SW 1271 (cell line): ENCODE measurements at regions not wholly inside any gene's neighbourhood (a gene's known extent, or its start where the extent isn't known, plus 50 kb on each side); places are given as distances from the start of the nearest gene placed in this dataset.

Source experiments
- DNase-seq, 2 experiments: peaks; one replicate each; lab custom pipeline; 2025; lab: John Stamatoyannopoulos, UW

GRCh38 chr13:22505489-22505888 lies 675.3 kb upstream of the SGCG start:
- no peak for DNase-seq

GRCh38 chr13:22506096-22506691 lies 674.6 kb upstream of the SGCG start:
- no peak for DNase-seq

GRCh38 chr13:22517544-22517943 lies 663.2 kb upstream of the SGCG start:
- no peak for DNase-seq

GRCh38 chr13:22536851-22537250 lies 643.9 kb upstream of the SGCG start:
- DNase-seq = no peak

GRCh38 chr13:22538400-22538799 lies 642.4 kb upstream of the SGCG start:
- DNase-seq = no peak

- DNase-seq = no peak
Observed at GRCh38 chr13:22549126-22549525, 631.7 kb upstream of the SGCG start.

GRCh38 chr13:22561581-22561980 lies 619.2 kb upstream of the SGCG start:
- no peak for DNase-seq

- no peak for DNase-seq
Observed at GRCh38 chr13:22562116-22562515, 618.7 kb upstream of the SGCG start.

GRCh38 chr13:22563272-22563671 lies 617.5 kb upstream of the SGCG start:
- no peak for DNase-seq

- no peak for DNase-seq
Observed at GRCh38 chr13:22569811-22570210, 611.0 kb upstream of the SGCG start.

- no peak for DNase-seq
Observed at GRCh38 chr13:22589880-22590279, 590.9 kb upstream of the SGCG start.

GRCh38 chr13:22592515-22592914 lies 588.3 kb upstream of the SGCG start:
- DNase-seq = no peak

- no peak for DNase-seq
Observed at GRCh38 chr13:22594041-22594440, 586.7 kb upstream of the SGCG start.

- no peak for DNase-seq
Observed at GRCh38 chr13:22596171-22596863, 584.5 kb upstream of the SGCG start.

- no peak for DNase-seq
Observed at GRCh38 chr13:22599156-22599555, 581.6 kb upstream of the SGCG start.

- DNase-seq = no peak
Observed at GRCh38 chr13:22618002-22618401, 562.8 kb upstream of the SGCG start.

GRCh38 chr13:22625691-22626090 lies 555.1 kb upstream of the SGCG start:
- DNase-seq = no peak

- DNase-seq = no peak
Observed at GRCh38 chr13:22629374-22629773, 551.4 kb upstream of the SGCG start.

GRCh38 chr13:22642088-22642487 lies 538.7 kb upstream of the SGCG start:
- DNase-seq = no peak

- DNase-seq = no peak
Observed at GRCh38 chr13:22644941-22645340, 535.8 kb upstream of the SGCG start.

GRCh38 chr13:22647156-22647850 lies 533.5 kb upstream of the SGCG start:
- no peak for DNase-seq

- DNase-seq = no peak
Observed at GRCh38 chr13:22648320-22648801, 532.4 kb upstream of the SGCG start.

- DNase-seq = no peak
Observed at GRCh38 chr13:22652796-22653195, 528.0 kb upstream of the SGCG start.
